ENCODE measurements at regions not wholly inside any gene's neighbourhood (a gene's known extent, or its start where the extent isn't known, plus 50 kb on each side); places are given as distances from the start of the nearest gene placed in this dataset.

DNA sequence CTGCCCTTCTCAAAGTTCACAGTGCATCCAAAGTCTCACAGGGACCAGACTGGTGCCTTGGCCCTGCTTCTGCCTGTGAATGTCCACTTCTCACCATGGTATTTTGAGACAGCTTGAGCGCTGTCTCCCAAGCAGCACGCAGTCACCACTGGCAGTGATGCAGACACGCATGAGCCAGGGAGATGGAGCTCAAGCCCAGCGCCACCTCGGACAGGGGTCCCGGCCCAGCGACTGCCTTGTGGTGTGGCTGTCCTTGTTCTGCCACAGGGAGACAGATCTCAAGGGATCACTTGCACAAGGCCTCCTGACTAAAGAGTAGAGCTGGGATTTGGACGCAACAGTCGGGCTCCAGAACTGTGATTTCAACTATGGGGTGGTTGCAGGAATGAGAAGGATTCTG, 92.6 kb upstream of the MBL2 start:
- H3K9me3 ChIP-seq (ENCODE audit: low read length), result 0 out of 2 replicates have a peak, but pooled peaks cover 2% of the 10 kb centered on the region
- no peaks in the 10 kb centered on the region for H4K20me1 ChIP-seq (ENCODE audit: insufficient read depth, low read length)
- H3K4me3 ChIP-seq (ENCODE audit: low read depth, low read length, poor library complexity, severe bottlenecking), result no peak overlapping the region
- no peak overlapping the region for H3K9ac ChIP-seq (ENCODE audit: low read length)
- H3K79me2 ChIP-seq (ENCODE audit: insufficient read depth, low read length), result no peaks in the 10 kb centered on the region
- H3K4me1 ChIP-seq (ENCODE audit: insufficient read depth, low read length, severe bottlenecking), result no peaks in the 10 kb centered on the region
- no peak overlapping the region for H3K27ac ChIP-seq (ENCODE audit: low read depth, low read length, poor library complexity, severe bottlenecking)
- TF ChIP-seq CTCF (IDR thresholded peaks at IDR 0.05; ENCODE audit: low read length) (no peak), EZH2 (IDR thresholded peaks at IDR 0.05; ENCODE audit: borderline replicate concordance, low read length) (no peak)
- H3K4me2 ChIP-seq (ENCODE audit: low read length), result no peak overlapping the region
- no peaks in the 10 kb centered on the region for H3K27me3 ChIP-seq (ENCODE audit: insufficient read depth, low read length)
- H3F3A ChIP-seq (ENCODE audit: insufficient read depth, low read length), result no peaks in the 10 kb centered on the region
- no peak overlapping the region for H2AFZ ChIP-seq (ENCODE audit: low read length)
- H3K36me3 ChIP-seq (ENCODE audit: insufficient read depth, low read length), result no peaks in the 10 kb centered on the region
- H3K9me2 ChIP-seq (ENCODE audit: low read depth, low read length), result no peaks in the 10 kb centered on the region

DNA sequence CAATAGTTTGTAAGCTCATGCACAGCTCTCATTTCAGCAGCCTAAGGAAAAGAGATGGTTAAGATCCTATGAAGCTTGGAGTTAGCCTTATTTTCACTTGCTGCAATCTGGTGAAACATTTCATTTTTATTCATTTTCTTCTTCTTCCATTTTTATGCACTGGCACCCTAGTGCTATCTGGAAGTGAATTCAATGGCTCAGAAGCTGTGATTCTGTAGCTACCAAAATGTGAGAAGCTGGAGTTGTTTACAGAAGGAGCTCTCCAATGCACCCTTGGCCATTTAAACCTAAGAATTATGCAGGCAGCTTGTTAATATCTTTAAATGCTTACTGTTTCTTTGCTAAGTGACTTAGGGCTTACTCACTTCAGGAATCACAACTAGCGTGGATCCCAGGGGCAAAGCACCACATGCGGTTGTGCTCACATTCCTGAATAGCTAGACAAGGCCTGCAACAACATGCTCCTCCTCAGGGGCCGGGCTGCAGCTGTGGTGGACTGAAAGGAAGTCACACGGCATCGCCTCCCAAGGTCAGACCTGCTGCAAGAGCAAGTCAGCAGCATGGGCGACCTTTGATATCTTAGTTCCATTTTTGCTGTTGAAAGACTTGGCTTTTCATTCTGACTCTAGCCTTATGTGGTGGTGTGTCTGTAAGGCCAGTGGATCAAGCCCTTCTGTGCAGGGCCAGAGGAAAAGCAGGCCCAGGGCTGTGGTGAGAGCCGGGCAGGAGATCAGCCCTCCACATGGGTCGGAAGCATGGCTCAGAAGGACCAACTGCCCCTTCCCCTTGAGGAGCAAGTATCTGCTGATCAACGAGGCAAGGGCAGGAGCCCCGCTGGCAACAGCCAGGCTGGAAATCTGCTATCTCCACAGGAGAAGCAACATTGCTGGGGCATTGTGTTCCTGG, 91.9 kb upstream of the MBL2 start:
- no peak overlapping the region for H3K27ac ChIP-seq (ENCODE audit: low read depth, low read length, poor library complexity, severe bottlenecking)
- no peaks in the 10 kb centered on the region for H4K20me1 ChIP-seq (ENCODE audit: insufficient read depth, low read length)
- H3K9me3 ChIP-seq (ENCODE audit: low read length), result 0 out of 2 replicates have a peak, but pooled peaks cover 2% of the 10 kb centered on the region
- no peaks in the 10 kb centered on the region for H3K9me2 ChIP-seq (ENCODE audit: low read depth, low read length)
- no peak for TF ChIP-seq CTCF (IDR thresholded peaks at IDR 0.05; ENCODE audit: low read length)
- TF ChIP-seq EZH2 (IDR thresholded peaks at IDR 0.05; ENCODE audit: borderline replicate concordance, low read length), result no peak
- H3K27me3 ChIP-seq (ENCODE audit: insufficient read depth, low read length), result no peaks in the 10 kb centered on the region
- H3K36me3 ChIP-seq (ENCODE audit: insufficient read depth, low read length), result no peaks in the 10 kb centered on the region
- no peak overlapping the region for H2AFZ ChIP-seq (ENCODE audit: low read length)
- no peaks in the 10 kb centered on the region for H3K79me2 ChIP-seq (ENCODE audit: insufficient read depth, low read length)
- no peak overlapping the region for H3K9ac ChIP-seq (ENCODE audit: low read length)
- H3K4me1 ChIP-seq (ENCODE audit: insufficient read depth, low read length, severe bottlenecking), result no peaks in the 10 kb centered on the region
- H3F3A ChIP-seq (ENCODE audit: insufficient read depth, low read length), result no peaks in the 10 kb centered on the region
- no peak overlapping the region for H3K4me3 ChIP-seq (ENCODE audit: low read depth, low read length, poor library complexity, severe bottlenecking)
- no peak overlapping the region for H3K4me2 ChIP-seq (ENCODE audit: low read length)

DNA sequence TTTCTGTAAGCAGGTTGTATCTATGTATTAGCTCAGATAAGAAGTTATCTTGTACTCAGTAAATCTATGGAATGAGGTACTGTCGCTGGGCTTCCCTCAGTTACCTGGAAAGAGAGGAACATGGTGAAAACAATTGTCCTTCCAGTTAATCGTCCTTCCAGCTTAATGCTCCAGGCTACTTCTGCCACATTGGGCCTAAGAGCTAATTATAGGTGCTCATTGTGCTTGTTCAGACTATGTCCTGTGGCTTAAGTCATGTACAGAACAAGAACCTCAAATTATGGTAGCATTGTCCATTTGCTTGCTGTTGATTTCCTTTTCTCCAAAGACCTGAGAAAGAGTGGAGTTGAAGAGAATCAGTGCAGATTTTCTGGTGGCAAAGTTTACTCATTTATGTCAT, 86.1 kb upstream of the MBL2 start:
- no peaks in the 10 kb centered on the region for H3K27me3 ChIP-seq (ENCODE audit: insufficient read depth, low read length)
- no peaks in the 10 kb centered on the region for H4K20me1 ChIP-seq (ENCODE audit: insufficient read depth, low read length)
- no peak overlapping the region for H3K4me2 ChIP-seq (ENCODE audit: low read length)
- H3K9me2 ChIP-seq (ENCODE audit: low read depth, low read length), result no peaks in the 10 kb centered on the region
- no peak overlapping the region for H3K27ac ChIP-seq (ENCODE audit: low read depth, low read length, poor library complexity, severe bottlenecking)
- no peak overlapping the region for H3K9ac ChIP-seq (ENCODE audit: low read length)
- no peaks in the 10 kb centered on the region for H3K79me2 ChIP-seq (ENCODE audit: insufficient read depth, low read length)
- H3K9me3 ChIP-seq (ENCODE audit: low read length), result no peaks in the 10 kb centered on the region
- no peaks in the 10 kb centered on the region for H3F3A ChIP-seq (ENCODE audit: insufficient read depth, low read length)
- H2AFZ ChIP-seq (ENCODE audit: low read length), result no peak overlapping the region
- H3K4me1 ChIP-seq (ENCODE audit: insufficient read depth, low read length, severe bottlenecking), result no peaks in the 10 kb centered on the region
- H3K36me3 ChIP-seq (ENCODE audit: insufficient read depth, low read length), result no peaks in the 10 kb centered on the region
- no peak for TF ChIP-seq EZH2 (IDR thresholded peaks at IDR 0.05; ENCODE audit: borderline replicate concordance, low read length)
- no peak overlapping the region for H3K4me3 ChIP-seq (ENCODE audit: low read depth, low read length, poor library complexity, severe bottlenecking)

All from OCI-LY1 (cell line).